Activated CD8-positive, alpha-beta T cell treated with anti-CD3 and anti-CD28 coated beads for 36 hours (primary cell): ENCODE measurements at regions not wholly inside any gene's neighbourhood (a gene's known extent, or its start where the extent isn't known, plus 50 kb on each side); places are given as distances from the start of the nearest gene placed in this dataset.
"Not testable (repeated sequence)": the region's sequence is repeated elsewhere in the genome, so short reads cannot be mapped to it uniquely, and the experiment has no call there.

Experiments
- ATAC-seq: fragments of 200-7000 bp; cut with Tn5 transposase; one replicate; pipeline ENCODE4 v1.10.0; 2021; ENCODE audit warnings: mild to moderate bottlenecking, moderate library complexity
- CTCF ChIA-PET: fragments of 350-600 bp; sonication (Branson Sonifier 250); formaldehyde crosslinking; loops from one replicate; lab custom pipeline; 2021; ENCODE audit warnings: antibody characterized with exemption; lab: Charles Lee
- POLR2A ChIA-PET: fragments of 350-600 bp; sonication (Branson Sonifier 250); formaldehyde crosslinking; loops from one replicate; lab custom pipeline; 2021; ENCODE audit warnings: antibody characterized with exemption; lab: Charles Lee
- DNase-seq: peaks from one replicate; pipeline ENCODE4 v3.0.0-alpha.2; 2020
- H3K27ac Mint-ChIP-seq: one replicate; pipeline ENCODE4 v1.8.0; 2021; ENCODE audit warnings: mild to moderate bottlenecking, mixed read lengths
- H3K27me3 Mint-ChIP-seq: one replicate; pipeline ENCODE4 v1.8.0; 2021; ENCODE audit warnings: mixed read lengths
- H3K36me3 Mint-ChIP-seq: one replicate; pipeline ENCODE4 v1.8.0; 2021; ENCODE audit warnings: low read depth, mixed read lengths
- H3K4me1 Mint-ChIP-seq: one replicate; pipeline ENCODE4 v1.8.0; 2021; ENCODE audit warnings: low read depth, mixed read lengths
- H3K4me3 Mint-ChIP-seq: one replicate; pipeline ENCODE4 v1.8.0; 2021; ENCODE audit warnings: mild to moderate bottlenecking, moderate library complexity, mixed read lengths
- H3K9me3 Mint-ChIP-seq: one replicate; pipeline ENCODE4 v1.8.0; 2021; ENCODE audit warnings: mixed read lengths
- intact Hi-C: fragments of 100-400 bp; cut with micrococcal nuclease; formaldehyde crosslinking; loops from one replicate; pipeline ENCODE4 v1.10.0; 2022
- TF ChIP-seq, protein P1 (sequence below): fragments of 200-600 bp; IDR thresholded peaks from one replicate; pipeline ENCODE4 v1.8.0; 2022; ENCODE audit warnings: antibody characterized with exemption, mild to moderate bottlenecking

DNA sequence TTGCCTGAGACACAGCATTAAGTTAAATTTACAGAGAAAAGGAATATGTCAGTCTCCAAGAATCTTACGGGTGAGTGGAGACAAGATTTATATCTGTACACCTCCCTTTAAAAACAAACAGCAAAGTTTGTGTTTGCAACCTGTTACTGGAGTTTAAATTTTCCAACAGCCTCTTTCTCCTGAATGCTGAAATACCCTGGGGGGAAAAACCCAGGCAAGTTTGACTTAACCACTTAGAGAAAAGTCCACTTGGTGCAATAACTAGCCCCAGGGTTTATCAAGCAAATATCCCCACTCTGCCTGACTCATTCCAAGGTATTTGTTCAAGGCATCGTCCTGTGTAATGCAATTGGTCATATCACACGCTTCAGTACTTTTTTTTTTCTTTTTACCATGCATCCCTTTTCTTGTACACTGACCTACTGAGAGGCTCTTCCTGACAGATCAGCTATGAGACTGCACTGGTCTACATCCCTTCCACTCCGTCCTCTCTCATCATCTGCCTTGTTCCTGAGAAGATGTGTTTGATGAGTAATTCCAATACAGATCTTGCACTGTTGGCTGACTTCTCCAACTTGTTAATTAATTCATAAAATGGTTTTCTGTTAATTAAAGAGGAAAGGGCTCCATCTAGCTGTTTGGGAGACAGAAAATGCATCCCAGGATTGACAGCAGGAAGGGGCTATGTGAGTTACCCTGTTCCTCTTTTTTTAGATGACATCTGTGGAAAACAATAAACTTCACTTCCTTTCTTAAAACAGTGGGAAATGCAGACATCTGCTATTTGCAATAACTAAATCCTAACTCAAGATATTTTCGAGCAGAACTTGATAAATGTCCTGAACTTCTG, 212.5 kb upstream of the IRS2 start:
- no peaks in the 10 kb centered on the region for H3K9me3 Mint-ChIP-seq

DNA sequence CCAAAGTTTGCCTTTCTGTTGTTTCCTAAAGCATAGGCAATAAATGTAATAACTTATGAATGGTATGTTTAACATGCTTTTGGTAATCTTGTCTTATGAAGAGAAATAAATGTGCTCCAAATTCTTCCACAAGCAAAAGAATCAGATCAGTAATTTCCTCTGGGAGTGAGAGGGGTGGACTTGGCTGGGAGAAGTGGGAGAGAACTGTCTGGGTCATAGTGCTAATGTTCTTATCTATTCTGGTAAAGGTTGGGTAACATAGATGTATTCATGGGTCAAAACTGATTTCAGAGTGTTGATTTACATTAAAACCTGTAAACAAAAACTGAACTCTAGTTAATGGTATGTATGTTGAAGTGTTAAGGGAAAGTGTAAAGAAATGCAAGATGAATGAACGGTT, 211.7 kb upstream of the IRS2 start:
- DNase-seq (no peak), ATAC-seq (no peak)
- ChIA-PET POLR2A (no interaction called here), CTCF (no interaction called here)
- H3K9me3 Mint-ChIP-seq = no peaks in the 10 kb centered on the region
- no peaks in the 10 kb centered on the region for H3K27me3 Mint-ChIP-seq
- intact Hi-C loops = no loop called here
- TF ChIP-seq, protein P1, sequence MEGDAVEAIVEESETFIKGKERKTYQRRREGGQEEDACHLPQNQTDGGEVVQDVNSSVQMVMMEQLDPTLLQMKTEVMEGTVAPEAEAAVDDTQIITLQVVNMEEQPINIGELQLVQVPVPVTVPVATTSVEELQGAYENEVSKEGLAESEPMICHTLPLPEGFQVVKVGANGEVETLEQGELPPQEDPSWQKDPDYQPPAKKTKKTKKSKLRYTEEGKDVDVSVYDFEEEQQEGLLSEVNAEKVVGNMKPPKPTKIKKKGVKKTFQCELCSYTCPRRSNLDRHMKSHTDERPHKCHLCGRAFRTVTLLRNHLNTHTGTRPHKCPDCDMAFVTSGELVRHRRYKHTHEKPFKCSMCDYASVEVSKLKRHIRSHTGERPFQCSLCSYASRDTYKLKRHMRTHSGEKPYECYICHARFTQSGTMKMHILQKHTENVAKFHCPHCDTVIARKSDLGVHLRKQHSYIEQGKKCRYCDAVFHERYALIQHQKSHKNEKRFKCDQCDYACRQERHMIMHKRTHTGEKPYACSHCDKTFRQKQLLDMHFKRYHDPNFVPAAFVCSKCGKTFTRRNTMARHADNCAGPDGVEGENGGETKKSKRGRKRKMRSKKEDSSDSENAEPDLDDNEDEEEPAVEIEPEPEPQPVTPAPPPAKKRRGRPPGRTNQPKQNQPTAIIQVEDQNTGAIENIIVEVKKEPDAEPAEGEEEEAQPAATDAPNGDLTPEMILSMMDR = no peak
- H3K4me1 Mint-ChIP-seq = no peaks in the 10 kb centered on the region
- H3K27ac Mint-ChIP-seq = no peak overlapping the region
- H3K36me3 Mint-ChIP-seq = no peaks in the 10 kb centered on the region
- no peak overlapping the region for H3K4me3 Mint-ChIP-seq

More for the DNA sequence above, 212.5 kb upstream of the IRS2 start:
- Mint-ChIP-seq H3K36me3 (no peaks in the 10 kb centered on the region), H3K27ac (no peak overlapping the region), H3K27me3 (no peaks in the 10 kb centered on the region), H3K4me3 (no peak overlapping the region), H3K4me1 (no peaks in the 10 kb centered on the region)
- ATAC-seq = no peak
- intact Hi-C loops = no loop called here
- POLR2A ChIA-PET = no interaction called here
- TF ChIP-seq, protein P1 = no peak
- DNase-seq = no peak
- CTCF ChIA-PET = no interaction called here

DNA sequence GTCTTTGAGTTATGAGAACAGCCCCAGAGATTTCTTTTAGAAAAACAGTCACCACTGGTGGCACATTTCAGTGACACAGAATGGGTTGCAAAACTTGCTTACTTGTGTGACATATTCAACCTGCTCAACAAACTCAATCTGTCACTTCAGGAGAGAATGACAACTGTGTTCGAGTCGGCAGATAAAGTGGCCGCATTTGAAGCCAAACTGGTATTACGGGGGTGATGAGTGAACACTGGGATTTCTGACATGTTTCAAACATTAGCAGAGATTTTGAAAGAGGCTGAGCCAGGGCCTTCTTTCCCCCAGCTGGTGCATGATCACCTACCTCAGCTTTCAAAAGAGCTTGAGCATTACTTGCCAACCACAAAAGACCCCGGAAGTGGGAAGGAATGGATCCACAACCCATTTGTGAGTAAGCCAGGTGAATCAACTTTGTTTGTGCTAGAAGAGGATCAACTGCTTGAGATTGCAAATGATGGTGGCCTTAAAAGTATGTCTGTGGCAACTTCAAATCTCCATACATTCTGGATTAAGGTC, 210.7 kb upstream of the IRS2 start:
- DNase-seq, intact Hi-C loops, H3K4me3 Mint-ChIP-seq, H3K27ac Mint-ChIP-seq, H3K9me3 Mint-ChIP-seq, ATAC-seq, POLR2A ChIA-PET, CTCF ChIA-PET, H3K36me3 Mint-ChIP-seq, H3K4me1 Mint-ChIP-seq, H3K27me3 Mint-ChIP-seq: not testable (repeated sequence)

DNA sequence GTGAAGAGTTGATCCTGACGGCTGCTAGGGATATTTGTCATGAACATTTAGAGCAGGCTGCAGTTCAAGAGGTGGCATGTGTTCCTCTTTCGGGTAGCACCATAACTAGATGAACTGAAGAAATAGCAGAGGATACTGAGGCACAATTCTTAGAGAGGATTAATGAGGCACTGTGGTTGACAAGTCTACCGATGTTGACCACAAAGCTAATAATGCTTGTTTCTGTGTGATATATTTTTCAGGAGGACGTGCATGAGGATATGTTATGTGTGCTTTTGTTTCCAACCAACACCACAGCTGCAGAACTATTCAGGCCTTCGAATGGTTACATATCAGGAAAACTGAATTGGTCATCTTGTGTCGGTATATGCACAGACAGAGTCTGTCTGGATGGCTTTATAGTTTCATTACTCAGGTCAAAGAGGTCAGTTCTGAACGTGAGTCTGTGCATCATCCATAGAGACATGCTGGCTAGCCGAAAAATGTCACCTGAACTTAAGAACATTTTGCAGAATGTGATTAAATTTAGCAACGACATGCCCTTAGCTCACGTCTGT, 210.1 kb upstream of the IRS2 start:
- H3K4me3 Mint-ChIP-seq = no peak overlapping the region
- POLR2A ChIA-PET = no interaction called here
- CTCF ChIA-PET = no interaction called here
- TF ChIP-seq, protein P1 = no peak
- no peaks in the 10 kb centered on the region for H3K27me3 Mint-ChIP-seq
- H3K27ac Mint-ChIP-seq = no peak overlapping the region
- no peaks in the 10 kb centered on the region for H3K9me3 Mint-ChIP-seq
- no peaks in the 10 kb centered on the region for H3K36me3 Mint-ChIP-seq
- no peaks in the 10 kb centered on the region for H3K4me1 Mint-ChIP-seq
- DNase-seq (no peak), ATAC-seq (no peak)
- intact Hi-C loops = no loop called here

DNA sequence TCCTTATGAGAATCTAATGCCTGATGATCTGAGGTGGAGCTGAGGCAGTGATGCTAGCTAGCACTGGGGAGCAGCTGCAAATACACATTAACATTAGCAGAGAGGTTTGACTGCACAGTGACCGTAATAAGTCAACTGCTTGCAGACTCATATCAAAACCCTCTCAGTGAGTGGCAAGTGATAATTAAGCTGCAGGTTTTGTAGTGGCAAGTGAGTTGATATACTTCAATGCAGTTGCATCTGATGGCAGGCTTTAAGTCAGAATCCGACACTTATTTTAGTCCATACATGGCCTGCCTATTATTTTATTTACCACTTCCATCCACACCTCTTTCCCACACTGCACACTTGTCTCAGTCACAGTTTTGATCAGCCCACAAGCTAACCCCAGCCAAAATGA, 209.2 kb upstream of the IRS2 start:
- CTCF ChIA-PET = no interaction called here
- intact Hi-C loops = no loop called here
- no peak overlapping the region for H3K27ac Mint-ChIP-seq

More for the DNA sequence above, 209.2 kb upstream of the IRS2 start:
- Mint-ChIP-seq H3K4me1 (no peaks in the 10 kb centered on the region), H3K9me3 (no peaks in the 10 kb centered on the region), H3K27me3 (no peaks in the 10 kb centered on the region), H3K4me3 (no peak overlapping the region), H3K36me3 (no peaks in the 10 kb centered on the region)
- no peak for ATAC-seq
- no peak for DNase-seq
- POLR2A ChIA-PET = no interaction called here
- TF ChIP-seq, protein P1 = no peak
